Caco-2 (cell line): ENCODE measurements at regions not wholly inside any gene's neighbourhood (a gene's known extent, or its start where the extent isn't known, plus 50 kb on each side); places are given as distances from the start of the nearest gene placed in this dataset.
"Not testable (repeated sequence)": the region's sequence is repeated elsewhere in the genome, so short reads cannot be mapped to it uniquely, and the experiment has no call there.

ENCODE experiments used
- BruUV-seq: library from RNA; stranded (reverse); fragments of 400-500 nt; replicated peaks from 2 replicates; lab custom pipeline; 2021; lab: Mats Ljungman, UMichigan
- CTCF ChIA-PET: fragments of 300-600 bp; sonication (Branson Sonifier 250); formaldehyde crosslinking; loops from one replicate; lab custom pipeline; 2022; ENCODE audit warnings: antibody characterized with exemption; lab: Charles Lee
- POLR2A ChIA-PET: fragments of 300-600 bp; sonication (Branson Sonifier 250); formaldehyde crosslinking; loops from one replicate; lab custom pipeline; 2022; ENCODE audit warnings: antibody characterized with exemption; lab: Charles Lee
- DNase-seq, 2 experiments: peaks; one replicate each; pipeline versions ENCODE4 v3.0.0 to v3.0.0-alpha.2; 2020 to 2022
- H3K27me3 ChIP-seq: replicated peaks from 2 replicates; pipeline ENCODE4 v1.6.0; 2011; ENCODE audit warnings: low read length; ENCODE audit not compliant: control insufficient read depth, insufficient read depth
- H3K36me3 ChIP-seq: 2 replicates; pipeline ENCODE4 v1.5.1; 2011; ENCODE audit warnings: low read length; ENCODE audit not compliant: control insufficient read depth, insufficient read depth
- H3K4me1 ChIP-seq: fragments of 250-450 bp; sonication (Bioruptor Pico); 2 replicates; pipeline ENCODE4 v1.5.1; 2020; ENCODE audit warnings: mild to moderate bottlenecking
- H3K4me3 ChIP-seq: 2 replicates; pipeline ENCODE4 v1.5.1; 2011; ENCODE audit warnings: low read depth, mild to moderate bottlenecking, control low read depth, low read length
- H3K9me3 ChIP-seq: fragments of 250-450 bp; sonication (Bioruptor Pico); 2 replicates; pipeline ENCODE4 v1.5.1; 2020; ENCODE audit warnings: mild to moderate bottlenecking, moderate library complexity
- H3K27ac Mint-ChIP-seq: one replicate; pipeline ENCODE4 v1.8.0; 2022; ENCODE audit warnings: mixed read lengths; ENCODE audit not compliant: unreplicated experiment
- H3K27me3 Mint-ChIP-seq: one replicate; pipeline ENCODE4 v1.8.0; 2022; ENCODE audit warnings: mixed read lengths; ENCODE audit not compliant: insufficient read depth, unreplicated experiment
- H3K36me3 Mint-ChIP-seq: one replicate; pipeline ENCODE4 v1.8.0; 2022; ENCODE audit warnings: mild to moderate bottlenecking, mixed read lengths; ENCODE audit not compliant: insufficient read depth, unreplicated experiment
- H3K4me1 Mint-ChIP-seq: one replicate; pipeline ENCODE4 v1.8.0; 2022; ENCODE audit warnings: low read depth, mixed read lengths; ENCODE audit not compliant: unreplicated experiment
- H3K4me3 Mint-ChIP-seq: one replicate; pipeline ENCODE4 v1.8.0; 2022; ENCODE audit warnings: mild to moderate bottlenecking, moderate library complexity, mixed read lengths; ENCODE audit not compliant: unreplicated experiment
- H3K9me3 Mint-ChIP-seq: one replicate; pipeline ENCODE4 v1.8.0; 2022; ENCODE audit warnings: mixed read lengths; ENCODE audit not compliant: unreplicated experiment
- intact Hi-C: fragments of 100-400 bp; cut with micrococcal nuclease; formaldehyde crosslinking; loops from one replicate; pipeline ENCODE4 v1.10.0; 2022; ENCODE audit not compliant: unreplicated experiment
- TF ChIP-seq, protein P1 (sequence below), 2 experiments: fragments of 200-600 bp in 1 of 2; IDR thresholded peaks; 1 replicate in 1 of 2; 2 replicates in 1 of 2; pipeline versions ENCODE4 v1.5.1 to v1.8.0; 2011 to 2022; ENCODE audit warnings: antibody characterized with exemption in 1 of 2, control low read depth in 1 of 2, inconsistent platforms in 1 of 2, low read depth in 1 of 2, low read length in 1 of 2, mild to moderate bottlenecking in 1 of 2, moderate library complexity in 1 of 2; ENCODE audit not compliant: insufficient read depth in 1 of 2, severe bottlenecking in 1 of 2, unreplicated experiment in 1 of 2

DNA sequence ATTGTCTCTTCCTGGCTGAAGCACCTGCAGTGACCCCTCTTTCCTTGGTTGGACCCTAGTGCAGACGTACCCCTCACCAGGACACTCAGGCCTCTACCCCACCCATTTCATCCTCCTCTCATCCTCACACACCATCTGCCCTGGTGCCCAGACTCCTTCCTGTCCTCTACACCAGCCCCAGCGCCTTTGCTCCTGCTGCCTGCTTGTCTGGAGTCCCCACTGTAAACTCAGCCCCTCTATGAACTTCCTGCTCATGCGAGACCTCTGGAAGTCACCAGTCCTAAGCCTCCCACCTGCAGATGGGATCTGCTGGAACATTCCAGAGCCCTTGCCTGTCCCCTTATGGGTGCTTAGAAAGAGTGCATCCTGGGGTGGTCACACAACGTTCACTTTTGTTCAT, 242.5 kb downstream of the ADGRD1 start:
- ChIA-PET CTCF (no interaction called here), POLR2A (no interaction called here)
- no TSS peak for BruUV-seq
- Mint-ChIP-seq H3K27me3 (peaks cover 3% of the 10 kb centered on the region), H3K4me3 (no peak overlapping the region), H3K4me1 (no peaks in the 10 kb centered on the region), H3K27ac (no peak overlapping the region), H3K9me3 (no peaks in the 10 kb centered on the region), H3K36me3 (no peaks in the 10 kb centered on the region)
- H3K9me3 ChIP-seq = no peaks in the 10 kb centered on the region
- no peaks in the 10 kb centered on the region for H3K4me1 ChIP-seq
- TF ChIP-seq, protein P1, sequence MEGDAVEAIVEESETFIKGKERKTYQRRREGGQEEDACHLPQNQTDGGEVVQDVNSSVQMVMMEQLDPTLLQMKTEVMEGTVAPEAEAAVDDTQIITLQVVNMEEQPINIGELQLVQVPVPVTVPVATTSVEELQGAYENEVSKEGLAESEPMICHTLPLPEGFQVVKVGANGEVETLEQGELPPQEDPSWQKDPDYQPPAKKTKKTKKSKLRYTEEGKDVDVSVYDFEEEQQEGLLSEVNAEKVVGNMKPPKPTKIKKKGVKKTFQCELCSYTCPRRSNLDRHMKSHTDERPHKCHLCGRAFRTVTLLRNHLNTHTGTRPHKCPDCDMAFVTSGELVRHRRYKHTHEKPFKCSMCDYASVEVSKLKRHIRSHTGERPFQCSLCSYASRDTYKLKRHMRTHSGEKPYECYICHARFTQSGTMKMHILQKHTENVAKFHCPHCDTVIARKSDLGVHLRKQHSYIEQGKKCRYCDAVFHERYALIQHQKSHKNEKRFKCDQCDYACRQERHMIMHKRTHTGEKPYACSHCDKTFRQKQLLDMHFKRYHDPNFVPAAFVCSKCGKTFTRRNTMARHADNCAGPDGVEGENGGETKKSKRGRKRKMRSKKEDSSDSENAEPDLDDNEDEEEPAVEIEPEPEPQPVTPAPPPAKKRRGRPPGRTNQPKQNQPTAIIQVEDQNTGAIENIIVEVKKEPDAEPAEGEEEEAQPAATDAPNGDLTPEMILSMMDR (IDR thresholded peaks at IDR 0.05; ENCODE audit: insufficient read depth in 1 of 2, low read depth in 1 of 2, low read length in 1 of 2, severe bottlenecking in 1 of 2, unreplicated experiment in 1 of 2) = no peak
- no peak overlapping the region for H3K4me3 ChIP-seq
- no peak for DNase-seq
- no peaks in the 10 kb centered on the region for H3K27me3 ChIP-seq
- intact Hi-C loops = no loop called here
- H3K36me3 ChIP-seq = no peaks in the 10 kb centered on the region

DNA sequence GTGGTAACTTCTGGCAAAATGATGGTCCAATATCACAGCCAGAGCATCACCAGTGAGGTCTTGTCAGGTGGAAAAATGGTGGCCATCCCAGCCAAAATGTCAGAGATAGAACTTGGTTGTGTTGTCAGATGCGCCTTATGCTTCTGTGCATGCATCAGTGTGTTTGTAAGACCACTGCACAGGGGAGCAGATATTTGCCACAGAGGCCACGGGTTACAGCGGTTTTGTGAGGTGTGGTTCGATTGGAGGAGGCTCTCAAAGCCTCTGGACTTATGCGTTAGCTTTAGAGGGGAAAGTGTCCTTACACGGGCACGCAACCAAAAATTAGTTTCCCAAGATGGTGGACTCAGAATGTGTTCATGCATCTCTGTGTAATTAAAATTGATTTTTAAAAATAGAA, 243.8 kb downstream of the ADGRD1 start:
- no peak for DNase-seq
- Mint-ChIP-seq H3K9me3 (no peaks in the 10 kb centered on the region), H3K27ac (no peak overlapping the region), H3K27me3 (peaks cover 3% of the 10 kb centered on the region), H3K4me1 (no peaks in the 10 kb centered on the region), H3K4me3 (no peak overlapping the region), H3K36me3 (no peaks in the 10 kb centered on the region)
- Histone ChIP-seq H3K27me3 (no peaks in the 10 kb centered on the region), H3K36me3 (no peaks in the 10 kb centered on the region), H3K4me3 (no peak overlapping the region), H3K9me3 (no peaks in the 10 kb centered on the region), H3K4me1 (no peaks in the 10 kb centered on the region)
- TF ChIP-seq, protein P1 (IDR thresholded peaks at IDR 0.05; ENCODE audit: insufficient read depth in 1 of 2, low read depth in 1 of 2, low read length in 1 of 2, severe bottlenecking in 1 of 2, unreplicated experiment in 1 of 2) = no peak
- no TSS peak for BruUV-seq
- CTCF ChIA-PET = no interaction called here
- intact Hi-C loops = no loop called here
- POLR2A ChIA-PET = no interaction called here

DNA sequence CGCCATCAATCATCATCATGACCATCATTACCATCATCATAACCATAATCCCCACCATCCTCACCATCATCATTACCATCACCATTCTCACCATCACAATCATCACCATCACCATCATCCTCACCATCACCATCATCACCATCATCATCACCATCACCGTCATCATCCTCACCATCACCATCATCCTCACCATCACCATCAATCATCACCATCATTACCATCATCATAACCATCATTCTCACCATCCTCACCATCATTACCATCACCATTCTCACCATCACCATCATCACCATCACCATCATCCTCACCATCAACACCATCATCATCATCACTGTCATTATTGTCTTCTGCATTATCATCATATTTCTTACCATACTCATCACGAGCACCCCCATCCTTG, 245.5 kb downstream of the ADGRD1 start:
- no peak overlapping the region for H3K4me3 Mint-ChIP-seq
- TF ChIP-seq, protein P1 (IDR thresholded peaks at IDR 0.05; ENCODE audit: insufficient read depth in 1 of 2, low read depth in 1 of 2, low read length in 1 of 2, severe bottlenecking in 1 of 2, unreplicated experiment in 1 of 2) = no peak
- ChIA-PET POLR2A (no interaction called here), CTCF (no interaction called here)
- no TSS peak for BruUV-seq
- H3K4me3 ChIP-seq = no peak overlapping the region
- peaks cover 3% of the 10 kb centered on the region for H3K27me3 Mint-ChIP-seq
- intact Hi-C loops = no loop called here
- no peak overlapping the region for H3K27ac Mint-ChIP-seq
- no peaks in the 10 kb centered on the region for H3K36me3 ChIP-seq
- no peaks in the 10 kb centered on the region for H3K4me1 Mint-ChIP-seq
- H3K9me3 ChIP-seq = no peaks in the 10 kb centered on the region
- no peaks in the 10 kb centered on the region for H3K4me1 ChIP-seq
- no peak for DNase-seq
- no peaks in the 10 kb centered on the region for H3K27me3 ChIP-seq
- H3K36me3 Mint-ChIP-seq = no peaks in the 10 kb centered on the region
- no peaks in the 10 kb centered on the region for H3K9me3 Mint-ChIP-seq

DNA sequence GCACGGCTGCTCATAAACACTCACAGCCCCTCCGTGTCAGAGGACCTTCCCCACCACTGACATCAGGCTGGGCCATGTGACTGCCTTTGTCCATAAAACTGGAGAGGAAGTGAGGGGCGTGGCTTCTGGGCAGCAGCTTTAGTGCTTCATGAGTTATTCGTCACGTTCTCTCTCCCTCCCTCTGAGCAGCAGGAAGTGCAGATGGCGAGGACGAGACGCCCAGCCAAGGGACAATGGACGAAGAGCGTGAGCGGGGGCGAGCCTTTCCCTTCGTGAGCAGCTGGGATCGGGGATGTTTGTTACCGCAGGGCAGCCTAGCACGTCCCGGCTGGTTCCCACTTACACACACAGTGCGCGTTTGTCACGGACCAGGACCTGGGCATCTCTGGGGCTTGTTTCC, 248.2 kb downstream of the ADGRD1 start:
- H3K27me3 ChIP-seq, BruUV-seq, POLR2A ChIA-PET, H3K27me3 Mint-ChIP-seq, H3K4me1 Mint-ChIP-seq, H3K36me3 ChIP-seq, H3K4me1 ChIP-seq, H3K36me3 Mint-ChIP-seq, H3K4me3 Mint-ChIP-seq, DNase-seq, CTCF ChIA-PET, H3K27ac Mint-ChIP-seq, H3K9me3 Mint-ChIP-seq, intact Hi-C loops, H3K9me3 ChIP-seq, H3K4me3 ChIP-seq: not testable (repeated sequence)
